Adipocyte (in vitro differentiated cells): ENCODE measurements at regions not wholly inside any gene's neighbourhood (a gene's known extent, or its start where the extent isn't known, plus 50 kb on each side); places are given as distances from the start of the nearest gene placed in this dataset.
A peak's percentile ranks its signal among the peaks of the same experiment; 100 is the strongest.
"Not testable (repeated sequence)": the region's sequence is repeated elsewhere in the genome, so short reads cannot be mapped to it uniquely, and the experiment has no call there.

Source experiments
- DNase-seq: peaks from one replicate; pipeline ENCODE4 v3.0.0-alpha.2; 2015; ENCODE audit warnings: low read depth
- H3K27me3 ChIP-seq: replicated peaks from 2 replicates; pipeline ENCODE4 v1.7.0; 2013; ENCODE audit warnings: mild to moderate bottlenecking, low read length, moderate library complexity; ENCODE audit not compliant: control insufficient read depth, insufficient read depth
- H3K36me3 ChIP-seq: 2 replicates; pipeline ENCODE4 v1.7.0; 2013; ENCODE audit warnings: low read length, mild to moderate bottlenecking, moderate library complexity; ENCODE audit not compliant: control insufficient read depth, insufficient read depth, severe bottlenecking
- H3K4me1 ChIP-seq: 2 replicates; pipeline ENCODE4 v1.7.0; 2013; ENCODE audit warnings: mild to moderate bottlenecking, low read length, moderate library complexity; ENCODE audit not compliant: control insufficient read depth, insufficient read depth
- H3K4me3 ChIP-seq: 2 replicates; pipeline ENCODE4 v1.7.0; 2013; ENCODE audit warnings: mild to moderate bottlenecking, low read length, moderate library complexity
- H3K9ac ChIP-seq: 2 replicates; pipeline ENCODE4 v1.7.0; 2013; ENCODE audit warnings: mild to moderate bottlenecking, low read length, moderate library complexity
- H3K9me3 ChIP-seq: 2 replicates; pipeline ENCODE4 v1.7.0; 2013; ENCODE audit warnings: mild to moderate bottlenecking, low read length, moderate library complexity; ENCODE audit not compliant: control insufficient read depth

DNA sequence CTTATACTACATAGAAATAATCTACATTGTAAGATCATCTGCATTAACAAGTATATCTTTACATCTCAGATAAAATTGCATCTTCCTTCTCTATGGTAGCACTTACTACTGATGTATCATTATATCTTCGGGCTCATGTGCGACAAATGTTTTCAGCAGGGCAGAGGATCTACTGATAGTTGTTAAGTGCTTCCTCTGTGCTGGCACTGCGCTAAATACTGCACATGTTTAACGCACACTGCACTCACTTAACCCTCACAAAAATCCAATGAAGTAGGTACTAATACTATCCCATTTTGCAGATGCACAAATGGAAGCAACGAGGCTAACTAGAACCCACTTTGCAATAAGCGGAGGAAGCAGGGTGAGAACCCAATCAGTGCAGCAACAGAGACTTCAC is 75.6 kb upstream of the USP25 start:
- no peaks in the 10 kb centered on the region for H3K27me3 ChIP-seq
- H3K9ac ChIP-seq, result no peak overlapping the region
- no peaks in the 10 kb centered on the region for H3K36me3 ChIP-seq
- H3K9me3 ChIP-seq, result no peaks in the 10 kb centered on the region
- H3K4me1 ChIP-seq, result no peaks in the 10 kb centered on the region
- no peak for DNase-seq
- no peak overlapping the region for H3K4me3 ChIP-seq

GRCh38 chr21:15659753-15660422 is 69.9 kb upstream of the USP25 start:
- DNase-seq, result no peak
- Histone ChIP-seq H3K36me3 (no peaks in the 10 kb centered on the region), H3K4me1 (peaks cover 9% of the 10 kb centered on the region), H3K9me3 (no peaks in the 10 kb centered on the region), H3K4me3 (no peak overlapping the region), H3K27me3 (no peaks in the 10 kb centered on the region), H3K9ac (no peak overlapping the region)

GRCh38 chr21:15660423-15660804 is 69.4 kb upstream of the USP25 start:
- DNase-seq, result no peak
- peaks cover 9% of the 10 kb centered on the region for H3K4me1 ChIP-seq
- H3K4me3 ChIP-seq, result no peak overlapping the region
- H3K9me3 ChIP-seq, result no peaks in the 10 kb centered on the region
- no peak overlapping the region for H3K9ac ChIP-seq
- H3K27me3 ChIP-seq, result no peaks in the 10 kb centered on the region
- H3K36me3 ChIP-seq, result no peaks in the 10 kb centered on the region

GRCh38 chr21:15667010-15667409 is 62.8 kb upstream of the USP25 start:
- Histone ChIP-seq H3K9me3 (no peaks in the 10 kb centered on the region), H3K27me3 (no peaks in the 10 kb centered on the region), H3K36me3 (no peaks in the 10 kb centered on the region), H3K4me3 (no peak overlapping the region), H3K4me1 (peaks cover 23% of the 10 kb centered on the region), H3K9ac (no peak overlapping the region)
- peak; percentile 84 for DNase-seq

- no peak overlapping the region for H3K4me3 ChIP-seq
- no peaks in the 10 kb centered on the region for H3K36me3 ChIP-seq
- H3K4me1 ChIP-seq, result peaks cover 23% of the 10 kb centered on the region
- H3K9ac ChIP-seq, result no peak overlapping the region
- no peaks in the 10 kb centered on the region for H3K9me3 ChIP-seq
- no peaks in the 10 kb centered on the region for H3K27me3 ChIP-seq
- no peak for DNase-seq
Measured at GRCh38 chr21:15667819-15668218, 62.0 kb upstream of the USP25 start.

DNA sequence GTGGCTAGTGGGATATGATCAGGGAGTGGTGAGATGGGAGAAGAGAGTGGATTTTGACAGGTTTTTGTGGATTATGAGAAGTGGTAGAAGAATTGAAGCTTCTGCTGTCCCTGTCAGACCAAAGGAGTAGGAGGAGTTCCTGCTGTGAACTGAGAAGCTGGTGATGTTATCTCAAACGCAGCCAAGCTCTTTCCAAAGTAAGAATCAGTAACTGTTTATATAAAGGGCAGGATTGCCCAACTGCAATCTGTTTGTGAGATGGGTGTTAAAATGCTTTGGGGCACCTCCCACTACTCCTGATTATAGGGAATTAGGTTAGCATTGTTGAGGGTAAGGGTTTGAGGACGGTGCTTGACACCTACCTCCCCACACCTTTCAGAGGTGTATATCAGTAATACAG is 60.5 kb upstream of the USP25 start:
- H3K4me1 ChIP-seq, result peaks cover 23% of the 10 kb centered on the region
- peak; percentile 71 for DNase-seq
- H3K9me3 ChIP-seq, result no peaks in the 10 kb centered on the region
- H3K9ac ChIP-seq, result no peak overlapping the region
- H3K27me3 ChIP-seq, result no peaks in the 10 kb centered on the region
- H3K4me3 ChIP-seq, result no peak overlapping the region
- H3K36me3 ChIP-seq, result no peaks in the 10 kb centered on the region

GRCh38 chr21:15671188-15671587 is 58.6 kb upstream of the USP25 start:
- H3K36me3 ChIP-seq, result no peaks in the 10 kb centered on the region
- H3K4me3 ChIP-seq, result no peak overlapping the region
- DNase-seq, result no peak
- peaks cover 23% of the 10 kb centered on the region for H3K4me1 ChIP-seq
- H3K27me3 ChIP-seq, result no peaks in the 10 kb centered on the region
- H3K9ac ChIP-seq, result no peak overlapping the region
- no peaks in the 10 kb centered on the region for H3K9me3 ChIP-seq

- H3K4me3 ChIP-seq, H3K27me3 ChIP-seq, DNase-seq, H3K9me3 ChIP-seq, H3K4me1 ChIP-seq, H3K36me3 ChIP-seq, H3K9ac ChIP-seq: not testable (repeated sequence)
Measured at GRCh38 chr21:15672578-15672977, 57.2 kb upstream of the USP25 start.

- no peak overlapping the region for H3K4me3 ChIP-seq
- no peaks in the 10 kb centered on the region for H3K36me3 ChIP-seq
- H3K4me1 ChIP-seq, result peaks cover 3% of the 10 kb centered on the region
- DNase-seq, result no peak
- H3K9me3 ChIP-seq, result peaks cover 5% of the 10 kb centered on the region
- H3K9ac ChIP-seq, result no peak overlapping the region
- H3K27me3 ChIP-seq, result no peaks in the 10 kb centered on the region
Measured at GRCh38 chr21:15676935-15677334, 52.8 kb upstream of the USP25 start.

DNA sequence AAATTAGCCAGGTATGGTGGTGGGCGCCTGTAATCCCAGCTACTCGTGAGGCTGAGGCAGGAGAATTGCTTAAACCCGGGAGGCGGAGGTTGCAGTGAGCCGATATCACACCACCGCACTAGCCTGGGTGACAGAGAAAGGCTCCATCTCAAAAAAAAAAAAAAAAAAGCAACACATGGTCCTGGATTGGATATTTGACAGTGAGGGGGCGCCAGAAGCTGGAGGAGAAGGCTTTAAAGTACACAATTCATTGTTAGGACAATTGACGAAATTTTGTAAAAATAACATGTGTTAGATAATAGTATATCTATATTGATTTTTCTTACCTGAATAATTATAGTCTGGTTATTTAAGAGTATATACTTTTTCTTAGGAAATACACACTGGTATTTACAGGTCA is 50.2 kb upstream of the USP25 start:
- Histone ChIP-seq H3K4me1 (peaks cover 13% of the 10 kb centered on the region), H3K9me3 (peaks cover 5% of the 10 kb centered on the region), H3K9ac (no peak overlapping the region), H3K27me3 (no peaks in the 10 kb centered on the region), H3K36me3 (no peaks in the 10 kb centered on the region), H3K4me3 (no peak overlapping the region)
- DNase-seq, result no peak
